ENCODE measurements at regions not wholly inside any gene's neighbourhood (a gene's known extent, or its start where the extent isn't known, plus 50 kb on each side); places are given as distances from the start of the nearest gene placed in this dataset.
"Not testable (repeated sequence)": the region's sequence is repeated elsewhere in the genome, so short reads cannot be mapped to it uniquely, and the experiment has no call there.

DNA sequence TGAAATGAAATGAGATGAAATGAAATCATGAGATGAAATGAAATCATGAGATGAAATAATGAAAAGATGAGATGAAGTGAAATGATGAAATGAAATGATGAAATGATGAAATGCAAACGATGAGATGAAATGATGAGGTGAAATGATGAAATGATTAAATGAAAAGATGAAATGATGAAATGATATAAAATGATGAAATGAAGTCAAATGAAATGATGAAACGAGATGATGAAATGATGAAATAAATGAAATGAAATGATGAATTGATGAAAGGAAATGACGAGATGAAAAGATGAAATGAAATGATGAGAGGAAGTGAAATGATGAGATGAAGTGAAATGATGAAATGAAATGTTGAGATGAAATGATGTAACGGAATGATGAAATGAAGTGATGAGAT lies 595.6 kb downstream of the TP53TG3F start:
- Histone ChIP-seq H3K27me3 (peaks cover 0 to 22% (median 0%) of the 10 kb centered on the region in 4 donors), H3K4me3 (no peak overlapping the region), H3K9me3 (peaks cover 0 to 25% (median 12%) of the 10 kb centered on the region in 4 donors), H3K27ac (replicated peaks in 1 of 4) (no peak overlapping the region), H3K4me1 (no peaks in the 10 kb centered on the region), H3K36me3 (no peaks in the 10 kb centered on the region)
- intact Hi-C loops (cut with DNase I): no loop called here
- TF ChIP-seq POLR2A (IDR thresholded peaks at IDR 0.05; ENCODE audit: low read depth): no peak
- no peak for TF ChIP-seq POLR2AphosphoS5 (IDR thresholded peaks at IDR 0.05)
- TF ChIP-seq, protein P1, sequence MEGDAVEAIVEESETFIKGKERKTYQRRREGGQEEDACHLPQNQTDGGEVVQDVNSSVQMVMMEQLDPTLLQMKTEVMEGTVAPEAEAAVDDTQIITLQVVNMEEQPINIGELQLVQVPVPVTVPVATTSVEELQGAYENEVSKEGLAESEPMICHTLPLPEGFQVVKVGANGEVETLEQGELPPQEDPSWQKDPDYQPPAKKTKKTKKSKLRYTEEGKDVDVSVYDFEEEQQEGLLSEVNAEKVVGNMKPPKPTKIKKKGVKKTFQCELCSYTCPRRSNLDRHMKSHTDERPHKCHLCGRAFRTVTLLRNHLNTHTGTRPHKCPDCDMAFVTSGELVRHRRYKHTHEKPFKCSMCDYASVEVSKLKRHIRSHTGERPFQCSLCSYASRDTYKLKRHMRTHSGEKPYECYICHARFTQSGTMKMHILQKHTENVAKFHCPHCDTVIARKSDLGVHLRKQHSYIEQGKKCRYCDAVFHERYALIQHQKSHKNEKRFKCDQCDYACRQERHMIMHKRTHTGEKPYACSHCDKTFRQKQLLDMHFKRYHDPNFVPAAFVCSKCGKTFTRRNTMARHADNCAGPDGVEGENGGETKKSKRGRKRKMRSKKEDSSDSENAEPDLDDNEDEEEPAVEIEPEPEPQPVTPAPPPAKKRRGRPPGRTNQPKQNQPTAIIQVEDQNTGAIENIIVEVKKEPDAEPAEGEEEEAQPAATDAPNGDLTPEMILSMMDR (IDR thresholded peaks at IDR 0.05): no peak
- no peak for TF ChIP-seq EP300 (IDR thresholded peaks at IDR 0.05)
- 55% methylated on average over 4 of the region's 4 CpGs for WGBS
- no peak for DNase-seq (ENCODE audit: extremely low spot score)

DNA sequence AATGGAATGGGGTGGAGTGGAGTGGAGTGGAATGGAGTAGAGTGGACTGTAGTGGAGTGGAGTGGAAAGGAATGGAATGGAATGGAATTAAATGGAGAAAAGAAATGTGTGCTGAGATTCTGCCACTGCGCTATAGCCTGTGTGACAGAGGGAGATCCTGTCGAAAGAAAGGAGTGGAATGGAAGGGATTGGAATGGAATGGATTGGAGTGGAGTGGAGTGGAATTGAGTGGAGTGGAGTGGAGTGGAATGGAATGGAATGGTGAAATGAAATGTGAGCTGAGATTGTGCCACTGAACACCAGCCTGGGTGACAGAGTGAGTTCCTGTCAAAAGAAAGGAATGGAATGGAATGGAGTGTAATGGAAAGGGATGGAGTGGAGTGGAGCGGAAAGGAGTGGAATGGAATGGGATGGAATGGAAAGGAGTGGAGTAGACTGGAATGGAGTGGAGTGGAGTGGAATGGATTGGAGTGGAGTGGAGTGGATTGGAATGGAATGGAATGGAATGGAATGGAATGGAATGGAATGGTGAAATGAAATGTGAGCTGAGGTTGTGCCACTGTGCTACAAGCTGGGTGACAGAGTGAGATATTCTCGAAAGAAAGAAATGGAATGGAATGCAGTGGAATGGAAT lies 603.3 kb downstream of the TP53TG3F start:
- H3K4me3 ChIP-seq; H3K4me1 ChIP-seq; H3K27ac ChIP-seq (replicated peaks in 1 of 4); H3K36me3 ChIP-seq; H3K27me3 ChIP-seq; intact Hi-C loops (cut with DNase I); DNase-seq (ENCODE audit: extremely low spot score): not testable (repeated sequence)
- peaks cover 0 to 38% (median 14%) of the 10 kb centered on the region in 4 donors for H3K9me3 ChIP-seq
- WGBS: 46% methylated on average over 4 of the region's 4 CpGs

DNA sequence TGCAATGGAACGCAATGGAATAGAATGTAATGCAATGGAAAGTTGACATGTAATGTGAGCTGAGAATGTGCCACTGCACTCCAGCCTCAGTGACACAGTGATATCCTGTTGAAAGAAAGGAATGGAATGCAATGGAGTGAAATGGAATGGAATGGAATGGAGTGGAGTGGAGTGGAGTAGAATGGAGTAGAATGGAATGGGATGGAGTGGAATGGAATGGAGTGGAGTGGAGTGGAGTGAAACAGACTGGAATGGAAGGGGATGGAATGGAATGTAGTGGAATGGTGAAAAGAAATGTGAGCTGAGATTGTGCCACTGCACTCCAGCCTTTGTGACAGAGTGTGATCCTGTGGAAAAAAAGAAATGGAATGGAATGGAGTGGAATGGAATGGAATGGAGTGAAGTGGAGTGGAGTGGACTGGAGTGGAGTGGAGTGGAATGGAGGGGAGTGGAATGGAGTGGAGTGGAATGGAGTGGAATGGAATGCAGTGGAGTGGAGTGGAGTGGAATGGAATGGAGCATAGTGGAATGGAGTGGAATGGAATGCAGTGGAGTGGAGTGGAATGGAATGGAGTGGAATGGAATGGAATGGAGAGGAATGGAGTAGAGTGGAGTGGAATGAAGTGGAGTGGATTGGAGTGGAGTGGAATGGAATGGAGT lies 604.2 kb downstream of the TP53TG3F start:
- H3K4me1 ChIP-seq; DNase-seq (ENCODE audit: extremely low spot score); H3K36me3 ChIP-seq; intact Hi-C loops (cut with DNase I); H3K4me3 ChIP-seq; H3K27ac ChIP-seq (replicated peaks in 1 of 4); H3K27me3 ChIP-seq: not testable (repeated sequence)
- H3K9me3 ChIP-seq: peaks cover 0 to 38% (median 17%) of the 10 kb centered on the region in 4 donors
- WGBS: 63% methylated on average over 1 of the region's 1 CpG

DNA sequence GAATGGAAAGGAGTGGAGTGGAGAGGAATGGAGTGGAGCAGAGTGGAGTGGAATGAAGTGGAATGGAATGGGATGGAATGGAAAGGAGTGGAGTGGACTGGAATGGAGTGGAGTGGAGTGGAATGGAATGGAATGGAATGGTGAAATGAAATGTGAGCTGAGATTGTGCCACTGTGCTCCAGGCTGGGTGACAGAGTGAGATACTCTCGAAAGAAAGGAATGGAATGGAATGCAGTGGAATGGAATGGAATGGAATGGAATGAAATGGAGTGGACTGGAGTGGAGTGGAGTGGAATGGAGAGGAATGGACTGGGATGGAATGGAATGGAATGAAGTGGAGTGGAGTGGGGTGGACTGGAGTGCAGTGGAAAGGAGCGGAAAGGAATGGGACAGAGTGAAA lies 605.2 kb downstream of the TP53TG3F start:
- H3K4me1 ChIP-seq; H3K36me3 ChIP-seq; H3K4me3 ChIP-seq; DNase-seq (ENCODE audit: extremely low spot score); H3K27ac ChIP-seq (replicated peaks in 1 of 4); H3K27me3 ChIP-seq; intact Hi-C loops (cut with DNase I): not testable (repeated sequence)
- WGBS: 67% methylated on average over 2 of the region's 2 CpGs
- H3K9me3 ChIP-seq: peaks cover 0 to 38% (median 19%) of the 10 kb centered on the region in 4 donors

DNA sequence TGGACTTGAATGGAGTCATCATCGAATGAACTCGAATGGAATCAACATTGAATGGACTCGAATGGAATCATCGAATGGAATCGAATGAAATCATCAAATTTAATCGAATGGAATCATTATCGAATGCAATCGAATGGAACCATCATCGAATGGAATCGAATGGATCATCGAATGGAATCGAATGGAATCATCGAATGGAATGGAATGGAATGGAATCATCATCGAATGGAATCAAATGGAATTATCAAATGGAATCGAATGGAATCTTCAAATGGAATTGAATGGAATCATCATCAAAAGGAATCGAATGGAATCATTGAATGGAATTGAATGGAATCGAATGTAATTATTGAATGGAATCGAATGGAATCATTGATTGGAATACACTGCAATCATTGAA lies 610.3 kb downstream of the TP53TG3F start:
- 79% methylated on average over 18 of the region's 18 CpGs for WGBS

DNA sequence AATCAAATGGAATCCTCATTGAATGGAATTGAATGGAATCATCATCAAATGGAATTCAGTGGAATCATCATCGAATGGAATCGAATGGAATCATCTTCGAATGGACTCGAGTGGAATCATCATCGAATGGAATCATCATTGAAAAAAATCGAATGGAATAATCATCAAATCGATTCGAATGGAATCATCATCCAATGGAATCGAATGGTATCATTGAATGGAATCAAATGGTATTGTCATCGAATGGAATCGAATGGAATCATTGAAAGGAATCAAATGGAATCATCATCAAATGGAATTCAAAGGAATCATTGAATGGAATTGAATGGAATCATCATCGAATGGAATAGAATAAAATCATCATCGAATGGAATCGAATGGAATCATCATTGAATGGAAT lies 619.3 kb downstream of the TP53TG3F start:
- no peaks in the 10 kb centered on the region for H3K36me3 ChIP-seq
- H3K27ac ChIP-seq (replicated peaks in 1 of 4): no peak overlapping the region
- no peaks in the 10 kb centered on the region for H3K27me3 ChIP-seq
- no peaks in the 10 kb centered on the region for H3K4me1 ChIP-seq
- no peak for DNase-seq (ENCODE audit: extremely low spot score)
- WGBS: 73% methylated on average over 14 of the region's 14 CpGs
- peaks cover 0 to 75% (median 54%) of the 10 kb centered on the region in 4 donors for H3K9me3 ChIP-seq
- TF ChIP-seq POLR2AphosphoS5 (IDR thresholded peaks at IDR 0.05) (no peak), POLR2A (IDR thresholded peaks at IDR 0.05; ENCODE audit: low read depth) (no peak), EP300 (IDR thresholded peaks at IDR 0.05) (no peak)
- TF ChIP-seq, protein P1 (IDR thresholded peaks at IDR 0.05): no peak
- intact Hi-C loops (cut with DNase I): no loop called here
- no peak overlapping the region for H3K4me3 ChIP-seq

More for the DNA sequence above, 610.3 kb downstream of the TP53TG3F start:
- H3K9me3 ChIP-seq: peaks cover 0 to 23% (median 8%) of the 10 kb centered on the region in 4 donors
- H3K27me3 ChIP-seq; DNase-seq (ENCODE audit: extremely low spot score); H3K36me3 ChIP-seq; intact Hi-C loops (cut with DNase I); H3K4me3 ChIP-seq; H3K27ac ChIP-seq (replicated peaks in 1 of 4); H3K4me1 ChIP-seq: not testable (repeated sequence)

DNA sequence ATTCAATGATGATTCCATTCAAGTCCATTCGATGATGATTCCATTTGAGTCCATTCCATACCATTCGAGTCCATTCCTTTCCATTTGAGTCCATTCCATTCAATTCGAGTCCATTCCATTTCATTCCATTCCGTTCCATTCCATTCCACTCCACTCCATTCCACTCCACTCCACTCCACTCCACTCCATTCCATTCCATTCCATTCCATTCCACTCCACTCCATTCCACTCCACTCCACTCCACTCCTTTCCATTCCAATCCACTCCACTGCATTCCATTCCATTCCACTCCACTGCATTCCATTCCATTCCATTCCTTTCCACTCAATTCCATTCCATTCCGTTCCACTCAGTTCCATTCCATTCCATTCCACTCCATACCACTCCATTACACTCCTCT lies 625.6 kb downstream of the TP53TG3F start:
- 63% methylated on average over 5 of the region's 5 CpGs for WGBS
- H3K9me3 ChIP-seq: peaks cover 0 to 76% (median 48%) of the 10 kb centered on the region in 4 donors
- H3K36me3 ChIP-seq; H3K4me3 ChIP-seq; H3K27ac ChIP-seq (replicated peaks in 1 of 4); H3K4me1 ChIP-seq; DNase-seq (ENCODE audit: extremely low spot score); H3K27me3 ChIP-seq; intact Hi-C loops (cut with DNase I): not testable (repeated sequence)

DNA sequence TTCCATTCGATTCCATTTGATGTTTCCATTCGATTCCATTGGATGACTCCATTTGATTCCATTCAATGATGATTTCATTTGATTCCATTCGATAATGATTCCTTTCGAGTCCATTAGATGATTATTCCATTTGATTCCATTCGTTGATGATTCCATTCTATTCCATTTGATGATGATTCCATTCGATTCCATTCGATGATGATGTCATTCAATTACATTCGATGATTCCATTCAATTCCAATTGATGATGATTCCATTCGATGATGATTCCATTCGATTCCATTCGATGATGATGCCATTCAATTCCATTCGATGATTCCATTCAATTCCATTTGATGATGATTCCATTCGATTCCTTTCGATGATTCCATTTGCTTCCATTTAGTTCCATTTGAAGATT lies 635.6 kb downstream of the TP53TG3F start:
- intact Hi-C loops (cut with DNase I); H3K4me3 ChIP-seq: not testable (repeated sequence)

DNA sequence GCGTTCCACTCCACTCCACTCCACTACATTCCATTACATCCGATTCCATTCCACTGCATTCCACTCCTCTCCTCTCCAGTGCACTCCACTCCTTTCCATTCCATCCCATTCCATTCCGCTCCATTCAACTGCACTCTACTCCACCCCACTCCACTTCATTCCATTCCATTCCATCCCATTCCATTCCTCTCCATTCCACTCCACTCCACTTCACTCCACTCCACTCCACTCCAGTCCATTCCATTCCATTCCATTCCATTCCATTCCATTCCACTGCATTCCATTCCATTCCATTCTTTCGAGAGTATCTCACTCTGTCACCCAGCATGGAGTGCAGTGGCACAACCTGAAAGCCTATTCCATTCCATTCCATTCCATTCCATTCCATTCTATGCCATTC lies 637.5 kb downstream of the TP53TG3F start:
- WGBS: 64% methylated on average over 4 of the region's 4 CpGs
- H3K4me1 ChIP-seq; H3K4me3 ChIP-seq; H3K36me3 ChIP-seq; DNase-seq (ENCODE audit: extremely low spot score); H3K27me3 ChIP-seq; intact Hi-C loops (cut with DNase I); H3K27ac ChIP-seq (replicated peaks in 1 of 4): not testable (repeated sequence)
- peaks cover 0 to 56% (median 28%) of the 10 kb centered on the region in 4 donors for H3K9me3 ChIP-seq

More for the DNA sequence above, 635.6 kb downstream of the TP53TG3F start:
- not testable (repeated sequence) for DNase-seq (ENCODE audit: extremely low spot score); H3K4me1 ChIP-seq; H3K27ac ChIP-seq (replicated peaks in 1 of 4); H3K36me3 ChIP-seq; H3K27me3 ChIP-seq
- H3K9me3 ChIP-seq: peaks cover 0 to 73% (median 36%) of the 10 kb centered on the region in 4 donors
- 84% methylated on average over 14 of the region's 14 CpGs for WGBS

DNA sequence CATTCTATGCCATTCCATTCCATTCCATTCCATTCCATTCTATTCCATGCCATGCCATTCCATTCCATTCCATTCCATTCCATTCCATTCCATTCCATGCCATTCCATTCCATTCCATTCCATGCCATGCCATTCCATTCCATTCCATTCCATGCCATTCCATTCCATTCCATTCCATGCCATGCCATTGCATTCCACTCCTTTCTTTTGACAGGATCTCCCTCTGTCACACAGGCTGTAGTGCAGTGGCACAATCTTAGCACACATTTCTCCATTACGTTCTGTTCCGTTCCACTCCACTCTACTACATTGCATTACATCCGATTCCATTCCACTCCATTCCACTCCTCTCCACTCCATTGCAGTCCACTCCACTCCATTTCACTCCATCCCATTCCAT lies 637.9 kb downstream of the TP53TG3F start:
- H3K36me3 ChIP-seq; intact Hi-C loops (cut with DNase I); H3K27ac ChIP-seq (replicated peaks in 1 of 4); H3K4me1 ChIP-seq; DNase-seq (ENCODE audit: extremely low spot score); H3K27me3 ChIP-seq; H3K4me3 ChIP-seq: not testable (repeated sequence)
- WGBS: 74% methylated on average over 3 of the region's 3 CpGs
- peaks cover 0 to 55% (median 27%) of the 10 kb centered on the region in 4 donors for H3K9me3 ChIP-seq
